IPS DF 4.7 (cell line): ENCODE measurements at regions not wholly inside any gene's neighbourhood (a gene's known extent, or its start where the extent isn't known, plus 50 kb on each side); places are given as distances from the start of the nearest gene placed in this dataset.
"Not testable (repeated sequence)": the region's sequence is repeated elsewhere in the genome, so short reads cannot be mapped to it uniquely, and the experiment has no call there.

Source experiments
- DNase-seq: peaks from one replicate; pipeline ENCODE4 v3.0.0-alpha.2; 2013; ENCODE audit warnings: low spot score; ENCODE audit errors: extremely low read depth

- DNase-seq, result no peak
Measured at GRCh38 chr5:29516224-29516623, 1677.3 kb upstream of the CDH6 start.

- no peak for DNase-seq
Measured at GRCh38 chr5:29508131-29508530, 1685.4 kb upstream of the CDH6 start.

DNA sequence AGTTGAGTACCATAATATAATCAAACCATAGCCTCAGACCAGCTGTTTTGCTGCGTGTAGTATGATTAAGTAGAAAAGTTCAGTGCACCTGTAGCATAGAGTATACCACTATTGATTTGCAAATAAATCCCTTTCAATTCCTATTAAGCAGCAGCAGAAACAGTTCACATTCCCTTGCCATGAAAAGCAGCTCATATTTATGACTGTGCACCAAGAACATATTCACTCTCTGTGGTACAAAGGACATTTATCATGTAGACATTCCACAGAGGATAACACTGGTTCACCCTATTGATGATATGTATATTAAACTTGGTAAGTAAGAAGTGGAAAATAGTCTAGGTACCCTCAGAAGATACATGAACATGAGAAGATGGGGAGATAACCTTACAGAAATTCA lies 1689.1 kb upstream of the CDH6 start:
- no peak for DNase-seq

GRCh38 chr5:29498860-29499259 lies 1694.6 kb upstream of the CDH6 start:
- no peak for DNase-seq

- DNase-seq, result no peak
Measured at GRCh38 chr5:29498412-29498811, 1695.1 kb upstream of the CDH6 start.

- DNase-seq, result no peak
Measured at GRCh38 chr5:29485333-29485732, 1708.2 kb upstream of the CDH6 start.

GRCh38 chr5:29469581-29469980 lies 1723.9 kb upstream of the CDH6 start:
- no peak for DNase-seq

GRCh38 chr5:29462241-29462640 lies 1731.2 kb upstream of the CDH6 start:
- DNase-seq, result no peak

GRCh38 chr5:29460971-29461559 lies 1732.4 kb upstream of the CDH6 start:
- DNase-seq, result no peak

DNA sequence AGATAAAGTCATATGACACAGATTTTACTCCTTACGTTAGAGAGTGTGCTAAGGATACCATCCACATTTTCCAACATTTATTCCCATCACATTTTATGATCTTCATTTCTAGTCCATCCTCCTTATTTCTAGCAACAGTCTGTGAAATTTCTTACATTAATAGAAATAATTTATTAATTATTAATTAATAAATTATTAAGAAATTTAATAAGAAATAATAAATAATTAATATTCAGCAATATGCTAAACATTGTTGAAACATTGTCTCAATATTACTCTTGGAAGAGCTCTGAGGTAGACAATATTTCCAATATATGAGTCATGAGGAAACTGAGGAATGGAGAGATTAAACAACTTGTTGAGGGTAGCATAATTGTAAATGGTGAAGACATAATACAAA lies 1742.5 kb upstream of the CDH6 start:
- not testable (repeated sequence) for DNase-seq

- no peak for DNase-seq
Measured at GRCh38 chr5:29414681-29415080, 1778.8 kb upstream of the CDH6 start.

DNA sequence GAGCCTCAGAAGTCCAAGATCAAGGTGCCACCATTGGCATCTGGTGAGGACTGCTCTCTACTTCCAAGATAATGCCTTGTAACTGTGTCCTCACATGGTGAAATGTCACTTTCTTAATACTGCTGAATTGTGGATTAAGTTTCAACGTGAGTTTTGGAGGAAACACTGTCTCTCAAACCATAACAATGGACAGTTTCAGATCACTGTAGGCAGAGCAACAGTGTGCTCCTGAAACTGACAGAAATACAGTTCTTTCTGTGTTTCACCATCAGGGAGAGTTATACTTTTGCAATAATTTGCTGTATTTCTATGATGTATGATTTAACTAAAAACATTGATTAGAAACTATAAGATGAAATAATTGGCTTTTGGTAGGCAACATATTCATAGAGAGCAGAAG lies 1780.5 kb upstream of the CDH6 start:
- no peak for DNase-seq

- no peak for DNase-seq
Measured at GRCh38 chr5:29402270-29402669, 1791.2 kb upstream of the CDH6 start.

DNA sequence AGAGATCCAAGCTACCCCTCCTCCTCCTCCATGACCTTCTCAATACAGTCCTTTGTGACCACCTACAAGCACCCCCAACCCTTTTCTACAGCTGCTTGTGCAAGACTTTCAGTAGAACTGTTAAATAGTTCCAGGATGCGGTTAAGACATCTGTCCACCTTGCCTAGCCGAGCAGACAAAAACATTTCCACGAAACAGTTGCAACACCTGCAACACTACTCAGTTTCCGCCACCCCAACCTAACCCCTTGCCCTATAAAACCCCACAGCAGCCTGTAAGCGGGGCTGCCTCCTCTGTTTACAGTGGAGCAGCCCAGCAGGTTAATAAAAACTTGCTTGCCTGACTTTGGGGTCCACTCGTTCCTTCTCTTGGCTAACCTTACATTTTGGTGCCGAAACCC lies 1803.5 kb upstream of the CDH6 start:
- no peak for DNase-seq

GRCh38 chr5:29387384-29387783 lies 1806.1 kb upstream of the CDH6 start:
- no peak for DNase-seq

- no peak for DNase-seq
Measured at GRCh38 chr5:29382780-29383179, 1810.7 kb upstream of the CDH6 start.

GRCh38 chr5:29380029-29380428 lies 1813.5 kb upstream of the CDH6 start:
- no peak for DNase-seq

DNA sequence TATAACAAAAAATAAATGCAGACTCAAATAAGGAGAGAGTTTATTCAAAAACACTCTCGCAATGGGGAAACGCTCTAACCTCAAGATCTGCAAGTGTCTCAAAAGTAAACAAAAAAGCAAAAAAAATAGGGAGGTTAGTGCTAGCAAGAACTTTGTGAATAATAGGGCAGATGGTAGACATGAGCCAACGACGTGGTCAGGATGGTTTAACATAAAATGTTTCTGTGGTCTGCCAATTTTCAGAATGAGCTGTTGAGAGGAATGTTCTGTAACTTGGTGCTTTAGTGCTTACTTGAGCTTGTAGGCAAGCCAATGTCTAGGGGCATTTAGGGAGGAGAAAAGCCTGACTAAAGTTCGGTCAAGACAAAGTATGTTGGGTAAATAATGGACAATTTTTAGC lies 1813.9 kb upstream of the CDH6 start:
- DNase-seq, result no peak

- no peak for DNase-seq
Measured at GRCh38 chr5:29378104-29378503, 1815.4 kb upstream of the CDH6 start.

- DNase-seq, result no peak
Measured at GRCh38 chr5:29370248-29370647, 1823.2 kb upstream of the CDH6 start.

GRCh38 chr5:29367176-29367833 lies 1826.2 kb upstream of the CDH6 start:
- DNase-seq, result no peak

DNA sequence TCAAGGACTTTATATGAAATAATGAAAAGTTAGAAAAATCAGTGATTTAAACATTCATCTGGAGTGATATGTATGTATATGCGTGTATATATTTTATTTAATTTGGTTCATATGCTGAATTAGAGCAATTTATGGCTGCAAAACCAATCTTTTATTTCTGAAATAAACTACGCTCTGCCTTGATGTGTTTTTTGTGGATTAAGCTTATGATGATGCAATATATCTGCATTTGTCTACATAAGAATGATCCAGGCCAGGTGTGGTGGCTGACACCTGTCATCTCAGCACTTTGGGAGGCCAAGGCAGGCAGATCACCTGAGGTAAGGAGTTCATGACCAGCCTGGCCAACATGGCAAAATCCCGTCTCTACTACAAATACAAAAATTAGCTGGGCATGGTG lies 1842.3 kb upstream of the CDH6 start:
- DNase-seq, result no peak

- no peak for DNase-seq
Measured at GRCh38 chr5:29337030-29337429, 1856.5 kb upstream of the CDH6 start.

DNA sequence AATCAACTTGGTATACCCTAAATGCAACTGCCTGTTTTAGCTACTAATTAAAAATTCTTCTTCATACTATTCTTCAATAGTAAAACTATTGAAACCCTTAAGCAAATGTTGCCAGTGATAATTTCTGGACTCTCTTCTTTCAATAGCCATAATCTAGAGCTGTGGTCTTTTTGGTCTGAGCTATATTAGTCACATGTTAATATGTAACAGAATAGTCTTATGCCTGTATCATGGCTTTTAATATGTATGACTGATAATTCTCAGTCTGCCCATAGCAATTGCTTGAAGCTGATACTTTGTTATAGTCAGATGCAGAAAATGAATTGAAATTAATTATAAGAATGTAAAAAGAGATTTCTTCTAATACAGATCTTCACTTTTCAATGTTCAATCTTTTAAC lies 1871.9 kb upstream of the CDH6 start:
- DNase-seq, result no peak
